Muscle layer of duodenum (tissue), 2 donors: ENCODE measurements at regions not wholly inside any gene's neighbourhood (a gene's known extent, or its start where the extent isn't known, plus 50 kb on each side); places are given as distances from the start of the nearest gene placed in this dataset.

Experiments
- H3K27ac ChIP-seq: one replicate; pipeline ENCODE4 v1.7.0; 2013; ENCODE audit warnings: mild to moderate bottlenecking, low read length
- H3K27me3 ChIP-seq: one replicate; pipeline ENCODE4 v1.7.0; 2013; ENCODE audit warnings: low read depth, mild to moderate bottlenecking, control low read depth, low read length
- H3K36me3 ChIP-seq, 2 donors: one replicate each; pipeline ENCODE4 v1.7.0; 2013; ENCODE audit warnings: low read length in 2 of 2, control low read depth in 1 of 2, mild to moderate bottlenecking in 1 of 2; ENCODE audit not compliant: insufficient read depth in 2 of 2, control insufficient read depth in 1 of 2
- H3K4me1 ChIP-seq, 2 donors: one replicate each; pipeline ENCODE4 v1.7.0; 2013; ENCODE audit warnings: low read length in 2 of 2, mild to moderate bottlenecking in 2 of 2, control low read depth in 1 of 2, moderate library complexity in 1 of 2; ENCODE audit not compliant: insufficient read depth in 2 of 2, control insufficient read depth in 1 of 2
- H3K4me3 ChIP-seq, 2 donors: one replicate each; pipeline ENCODE4 v1.7.0; 2013; ENCODE audit warnings: low read length in 2 of 2, low read depth in 1 of 2, mild to moderate bottlenecking in 1 of 2
- H3K9me3 ChIP-seq, 2 donors: one replicate each; pipeline ENCODE4 v1.7.0; 2013; ENCODE audit warnings: low read length in 2 of 2, control low read depth in 1 of 2, mild to moderate bottlenecking in 1 of 2; ENCODE audit not compliant: control insufficient read depth in 1 of 2
- donor health status: healthy.

- H3K9me3 ChIP-seq, result no peaks in the 10 kb centered on the region
- H3K4me1 ChIP-seq, result peaks cover 0 to 3% of the 10 kb centered on the region in 2 donors
- no peaks in the 10 kb centered on the region for H3K27me3 ChIP-seq
- no peak overlapping the region for H3K4me3 ChIP-seq
- H3K27ac ChIP-seq, result no peak overlapping the region
- H3K36me3 ChIP-seq, result no peaks in the 10 kb centered on the region
Observed at GRCh38 chr1:234875328-234875952, 253.2 kb downstream of the TOMM20 start.

DNA sequence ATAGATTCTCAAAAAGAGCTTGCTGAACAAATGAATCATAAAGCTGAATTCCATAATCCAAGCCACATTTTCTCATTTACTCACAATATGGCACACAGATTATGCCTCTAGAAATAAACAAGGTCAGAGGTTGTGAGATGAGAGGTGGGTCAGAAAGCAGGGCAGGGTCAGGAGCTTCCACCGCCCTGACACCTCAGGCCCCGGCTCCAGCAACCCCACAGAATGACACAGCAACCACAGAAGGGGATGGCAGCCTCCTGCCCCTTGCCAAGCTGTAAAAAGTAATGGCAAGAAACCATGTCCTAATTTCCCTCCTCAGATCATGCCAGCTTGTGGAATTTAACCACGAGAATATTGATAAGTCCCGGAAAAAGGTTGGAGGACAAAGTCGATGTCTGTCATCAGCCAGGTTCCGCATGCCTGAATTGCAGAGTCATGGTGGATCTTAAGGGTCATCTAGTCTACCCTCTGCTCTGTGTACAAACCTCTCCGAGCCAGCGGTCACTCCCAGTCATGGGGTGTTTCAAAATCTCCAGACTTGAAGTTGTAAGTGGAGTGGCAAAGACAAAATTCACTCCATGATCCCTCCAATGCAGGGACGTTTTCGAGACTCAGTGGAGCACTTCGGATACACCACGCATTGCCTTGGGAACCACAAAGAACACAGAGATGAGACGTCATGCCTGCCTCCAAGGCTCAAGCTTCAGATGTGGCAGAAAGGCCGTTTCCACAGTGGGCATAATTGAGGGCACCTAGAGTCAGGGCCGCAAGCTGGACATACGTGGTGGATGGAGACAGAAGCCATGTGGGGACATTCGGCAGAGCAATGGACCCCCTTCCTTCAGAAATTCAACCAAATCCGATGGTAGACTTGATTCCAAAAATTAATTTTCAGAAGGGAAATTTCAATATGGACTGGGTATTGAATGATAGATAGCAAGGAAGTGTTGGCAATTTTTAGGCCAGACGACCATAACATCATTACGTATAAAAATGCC lies 254.0 kb downstream of the TOMM20 start:
- Histone ChIP-seq H3K36me3 (no peaks in the 10 kb centered on the region), H3K27ac (no peak overlapping the region), H3K4me1 (peaks cover 0 to 8% of the 10 kb centered on the region in 2 donors), H3K9me3 (no peaks in the 10 kb centered on the region), H3K4me3 (no peak overlapping the region), H3K27me3 (no peaks in the 10 kb centered on the region)

DNA sequence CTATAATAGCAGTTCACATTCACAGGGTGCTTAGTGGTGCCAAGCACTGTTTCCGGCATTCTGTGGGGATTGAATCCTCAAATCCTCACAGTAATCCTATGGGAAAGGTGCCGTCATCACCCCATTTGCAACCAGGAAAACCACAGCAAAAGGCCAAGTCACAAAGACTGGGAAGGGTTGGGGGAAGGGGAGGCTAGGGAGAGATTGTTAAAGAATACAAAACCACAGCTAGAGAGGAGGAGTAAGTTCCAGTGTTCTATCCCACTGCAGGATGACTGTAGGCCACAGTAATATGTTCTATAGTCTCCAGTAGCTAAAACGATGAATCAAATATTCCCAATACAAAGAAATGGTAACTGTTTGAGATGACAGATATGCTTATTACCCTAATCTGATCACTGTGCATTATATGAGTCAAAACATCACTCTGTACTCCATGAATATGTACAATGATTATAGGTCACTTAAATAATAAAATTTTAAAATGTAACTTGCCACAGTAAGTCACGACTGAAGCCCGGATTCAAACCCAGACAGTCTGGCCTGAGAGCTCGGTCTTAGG lies 256.8 kb downstream of the TOMM20 start:
- Histone ChIP-seq H3K27me3 (no peaks in the 10 kb centered on the region), H3K4me3 (no peak overlapping the region), H3K27ac (no peak overlapping the region), H3K4me1 (peaks cover 0 to 14% of the 10 kb centered on the region in 2 donors), H3K9me3 (no peaks in the 10 kb centered on the region), H3K36me3 (no peaks in the 10 kb centered on the region)

DNA sequence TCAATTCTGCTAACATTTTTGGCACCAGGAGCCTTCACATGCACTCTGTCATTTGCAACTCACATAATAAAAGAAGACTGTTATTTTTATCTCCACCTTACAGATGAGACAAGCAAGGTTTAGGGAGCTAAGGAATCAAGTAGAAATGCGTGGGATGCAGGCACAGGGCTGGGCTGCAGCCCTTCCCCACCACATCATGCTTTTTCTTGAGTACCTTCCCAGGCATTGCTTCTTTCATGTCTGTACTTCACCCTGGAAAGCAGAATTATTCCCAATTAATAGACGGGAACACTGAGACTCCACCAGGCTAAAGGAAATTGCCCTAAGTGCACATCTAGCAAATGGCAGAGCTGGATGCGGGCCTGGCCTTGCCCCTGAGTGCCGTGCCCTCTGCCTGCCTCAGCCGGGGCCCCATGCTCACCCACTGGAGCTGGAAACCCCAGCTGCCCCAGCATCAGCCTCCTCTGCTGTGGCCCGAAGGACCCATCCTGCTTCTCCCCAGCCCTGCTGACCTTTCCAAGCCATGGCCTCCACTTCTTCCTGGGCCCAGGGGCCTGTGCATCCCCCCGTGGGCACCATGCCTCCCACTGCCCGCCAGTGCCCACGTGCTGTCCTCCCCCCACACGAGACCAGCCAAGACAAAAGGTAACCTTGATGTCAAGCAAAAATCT lies 257.5 kb downstream of the TOMM20 start:
- H3K4me3 ChIP-seq, result no peak overlapping the region
- H3K27me3 ChIP-seq, result no peaks in the 10 kb centered on the region
- no peak overlapping the region for H3K27ac ChIP-seq

GRCh38 chr1:234870020-234870981 lies 258.3 kb downstream of the TOMM20 start:
- H3K27me3 ChIP-seq, result no peaks in the 10 kb centered on the region
- H3K36me3 ChIP-seq, result no peaks in the 10 kb centered on the region
- no peaks in the 10 kb centered on the region for H3K9me3 ChIP-seq
- no peak overlapping the region for H3K27ac ChIP-seq
- peaks cover 0 to 14% of the 10 kb centered on the region in 2 donors for H3K4me1 ChIP-seq
- H3K4me3 ChIP-seq, result no peak overlapping the region

More for the DNA sequence above, 257.5 kb downstream of the TOMM20 start:
- Histone ChIP-seq H3K9me3 (no peaks in the 10 kb centered on the region), H3K4me1 (peaks cover 0 to 14% of the 10 kb centered on the region in 2 donors), H3K36me3 (no peaks in the 10 kb centered on the region)

- H3K27me3 ChIP-seq, result no peaks in the 10 kb centered on the region
- H3K27ac ChIP-seq, result no peak overlapping the region
- H3K9me3 ChIP-seq, result no peaks in the 10 kb centered on the region
- peaks cover 0 to 14% of the 10 kb centered on the region in 2 donors for H3K4me1 ChIP-seq
- no peaks in the 10 kb centered on the region for H3K36me3 ChIP-seq
- H3K4me3 ChIP-seq, result no peak overlapping the region
Observed at GRCh38 chr1:234869182-234870019, 259.2 kb downstream of the TOMM20 start.

GRCh38 chr1:234868296-234869147 lies 258.5 kb upstream of the IRF2BP2 start:
- Histone ChIP-seq H3K9me3 (no peaks in the 10 kb centered on the region), H3K4me3 (no peak overlapping the region), H3K36me3 (no peaks in the 10 kb centered on the region), H3K27ac (no peak overlapping the region), H3K4me1 (peaks cover 4 to 14% of the 10 kb centered on the region in 2 donors), H3K27me3 (no peaks in the 10 kb centered on the region)

DNA sequence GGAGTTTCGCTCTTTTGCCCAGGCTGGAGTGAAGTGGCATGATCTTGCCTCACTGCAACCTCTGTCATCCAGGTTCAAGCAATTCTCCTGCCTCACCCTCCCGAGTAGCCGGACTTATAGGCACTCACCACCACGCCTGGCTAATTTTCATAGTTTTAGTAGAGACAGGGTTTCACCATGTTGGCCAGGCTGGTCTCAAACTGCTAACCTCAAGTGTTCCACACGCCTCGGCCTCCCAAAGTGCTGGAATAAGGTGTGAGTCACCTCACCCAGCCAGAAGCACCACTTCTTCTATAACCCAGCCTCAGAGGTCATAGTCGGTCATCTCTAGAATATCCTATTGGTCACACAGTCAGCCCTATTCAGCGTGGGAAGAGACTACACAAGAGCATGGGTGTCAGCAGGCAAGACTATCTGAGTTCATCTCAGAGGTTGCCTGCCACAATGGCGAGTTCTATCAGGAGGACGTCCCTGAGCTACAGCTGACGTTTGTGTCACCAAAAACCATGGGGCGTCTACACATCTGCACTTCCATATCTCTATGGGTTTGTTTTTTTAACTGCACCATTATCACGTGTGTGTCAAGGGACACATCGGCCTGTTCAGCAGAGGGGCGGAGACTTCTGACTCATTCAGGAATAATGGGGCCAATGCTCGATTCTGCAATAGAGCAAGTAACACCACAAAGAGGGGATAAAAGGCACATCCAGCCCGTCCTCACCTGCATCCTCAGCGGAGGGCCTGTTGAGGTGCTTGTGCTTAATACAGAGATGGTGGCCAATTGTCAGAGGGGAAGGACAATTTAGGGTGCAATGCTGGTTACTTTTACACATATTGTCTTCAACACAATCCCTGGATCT lies 256.3 kb upstream of the IRF2BP2 start:
- Histone ChIP-seq H3K27me3 (no peaks in the 10 kb centered on the region), H3K4me1 (peaks cover 18 to 24% of the 10 kb centered on the region in 2 donors), H3K4me3 (no peak overlapping the region), H3K27ac (no peak overlapping the region), H3K9me3 (no peaks in the 10 kb centered on the region), H3K36me3 (no peaks in the 10 kb centered on the region)
